Spleen (tissue), 7 donors: ENCODE measurements at regions not wholly inside any gene's neighbourhood (a gene's known extent, or its start where the extent isn't known, plus 50 kb on each side); places are given as distances from the start of the nearest gene placed in this dataset.

ENCODE experiments used
- POLR2A ChIP-seq, 3 donors: fragments of 450-650 bp; IDR thresholded peaks; one replicate each; pipeline ENCODE4 v1.5.1; 2017; ENCODE audit warnings: antibody characterized with exemption in 3 of 3, mild to moderate bottlenecking in 1 of 3
- POLR2AphosphoS5 ChIP-seq, 3 donors: sonication (generic); formaldehyde crosslinking; IDR thresholded peaks; one replicate each; pipeline ENCODE4 v1.5.1; 2017; ENCODE audit warnings: antibody characterized with exemption in 3 of 3
- TF ChIP-seq, protein P1 (sequence below), 11 experiments: fragments of 200-600 bp in 7 of 11; fragments of 450-650 bp in 4 of 11; sonication (generic) in 4 of 11; IDR thresholded peaks in 8 of 11; conservative IDR thresholded peaks in 3 of 11; 1 replicate in 7 of 11; 2 replicates in 4 of 11; pipeline versions ENCODE4 v1.4.0 to v1.8.0; 2016 to 2021; ENCODE audit warnings: antibody characterized with exemption in 11 of 11, inconsistent platforms in 4 of 11, mild to moderate bottlenecking in 1 of 11
- donor health status: DM: no; HTN: no; CAD: no; lungs with moderate emphysema.
- donor health status: DM: no; HTN: no; CAD: no.
- donor health status: DM: no; HTN: no; CAD: no.

GRCh38 chr7:12754179-12754578 is 66.7 kb downstream of the ARL4A start:
- TF ChIP-seq POLR2AphosphoS5 (IDR thresholded peaks at IDR 0.05) = no peak
- TF ChIP-seq, protein P1, sequence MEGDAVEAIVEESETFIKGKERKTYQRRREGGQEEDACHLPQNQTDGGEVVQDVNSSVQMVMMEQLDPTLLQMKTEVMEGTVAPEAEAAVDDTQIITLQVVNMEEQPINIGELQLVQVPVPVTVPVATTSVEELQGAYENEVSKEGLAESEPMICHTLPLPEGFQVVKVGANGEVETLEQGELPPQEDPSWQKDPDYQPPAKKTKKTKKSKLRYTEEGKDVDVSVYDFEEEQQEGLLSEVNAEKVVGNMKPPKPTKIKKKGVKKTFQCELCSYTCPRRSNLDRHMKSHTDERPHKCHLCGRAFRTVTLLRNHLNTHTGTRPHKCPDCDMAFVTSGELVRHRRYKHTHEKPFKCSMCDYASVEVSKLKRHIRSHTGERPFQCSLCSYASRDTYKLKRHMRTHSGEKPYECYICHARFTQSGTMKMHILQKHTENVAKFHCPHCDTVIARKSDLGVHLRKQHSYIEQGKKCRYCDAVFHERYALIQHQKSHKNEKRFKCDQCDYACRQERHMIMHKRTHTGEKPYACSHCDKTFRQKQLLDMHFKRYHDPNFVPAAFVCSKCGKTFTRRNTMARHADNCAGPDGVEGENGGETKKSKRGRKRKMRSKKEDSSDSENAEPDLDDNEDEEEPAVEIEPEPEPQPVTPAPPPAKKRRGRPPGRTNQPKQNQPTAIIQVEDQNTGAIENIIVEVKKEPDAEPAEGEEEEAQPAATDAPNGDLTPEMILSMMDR (IDR thresholded peaks at IDR 0.05 in 8 of 11, conservative IDR thresholded peaks at IDR 0.05 in 3 of 11) = no peak
- no peak for TF ChIP-seq POLR2A (IDR thresholded peaks at IDR 0.05)
